Kidney epithelial cell (primary cell): ENCODE measurements at regions not wholly inside any gene's neighbourhood (a gene's known extent, or its start where the extent isn't known, plus 50 kb on each side); places are given as distances from the start of the nearest gene placed in this dataset.

Source experiments
- DNase-seq: peaks from one replicate; pipeline ENCODE4 v3.0.0-alpha.2; 2010; ENCODE audit warnings: low read depth
- H3K27me3 ChIP-seq: 2 replicates; pipeline ENCODE4 v1.6.0; 2011; ENCODE audit warnings: low read length; ENCODE audit not compliant: control insufficient read depth, insufficient read depth
- H3K36me3 ChIP-seq: 2 replicates; pipeline ENCODE4 v1.5.1; 2011; ENCODE audit warnings: low read length; ENCODE audit not compliant: control insufficient read depth, insufficient read depth
- H3K4me3 ChIP-seq: 2 replicates; pipeline ENCODE4 v1.5.1; 2011; ENCODE audit warnings: low read depth, mild to moderate bottlenecking, control low read depth, low read length
- TF ChIP-seq, protein P1 (sequence below): IDR thresholded peaks from 2 replicates; pipeline ENCODE4 v1.5.1; 2011; ENCODE audit warnings: mild to moderate bottlenecking, moderate library complexity, low read length, control low read depth, inconsistent platforms; ENCODE audit not compliant: insufficient read depth, poor library complexity, severe bottlenecking

GRCh38 chr11:134626032-134626431, 214.0 kb upstream of the B3GAT1 start:
- no peak for DNase-seq
- Histone ChIP-seq H3K4me3 (no peak overlapping the region), H3K27me3 (no peaks in the 10 kb centered on the region), H3K36me3 (no peaks in the 10 kb centered on the region)
- TF ChIP-seq, protein P1, sequence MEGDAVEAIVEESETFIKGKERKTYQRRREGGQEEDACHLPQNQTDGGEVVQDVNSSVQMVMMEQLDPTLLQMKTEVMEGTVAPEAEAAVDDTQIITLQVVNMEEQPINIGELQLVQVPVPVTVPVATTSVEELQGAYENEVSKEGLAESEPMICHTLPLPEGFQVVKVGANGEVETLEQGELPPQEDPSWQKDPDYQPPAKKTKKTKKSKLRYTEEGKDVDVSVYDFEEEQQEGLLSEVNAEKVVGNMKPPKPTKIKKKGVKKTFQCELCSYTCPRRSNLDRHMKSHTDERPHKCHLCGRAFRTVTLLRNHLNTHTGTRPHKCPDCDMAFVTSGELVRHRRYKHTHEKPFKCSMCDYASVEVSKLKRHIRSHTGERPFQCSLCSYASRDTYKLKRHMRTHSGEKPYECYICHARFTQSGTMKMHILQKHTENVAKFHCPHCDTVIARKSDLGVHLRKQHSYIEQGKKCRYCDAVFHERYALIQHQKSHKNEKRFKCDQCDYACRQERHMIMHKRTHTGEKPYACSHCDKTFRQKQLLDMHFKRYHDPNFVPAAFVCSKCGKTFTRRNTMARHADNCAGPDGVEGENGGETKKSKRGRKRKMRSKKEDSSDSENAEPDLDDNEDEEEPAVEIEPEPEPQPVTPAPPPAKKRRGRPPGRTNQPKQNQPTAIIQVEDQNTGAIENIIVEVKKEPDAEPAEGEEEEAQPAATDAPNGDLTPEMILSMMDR = no peak

DNA sequence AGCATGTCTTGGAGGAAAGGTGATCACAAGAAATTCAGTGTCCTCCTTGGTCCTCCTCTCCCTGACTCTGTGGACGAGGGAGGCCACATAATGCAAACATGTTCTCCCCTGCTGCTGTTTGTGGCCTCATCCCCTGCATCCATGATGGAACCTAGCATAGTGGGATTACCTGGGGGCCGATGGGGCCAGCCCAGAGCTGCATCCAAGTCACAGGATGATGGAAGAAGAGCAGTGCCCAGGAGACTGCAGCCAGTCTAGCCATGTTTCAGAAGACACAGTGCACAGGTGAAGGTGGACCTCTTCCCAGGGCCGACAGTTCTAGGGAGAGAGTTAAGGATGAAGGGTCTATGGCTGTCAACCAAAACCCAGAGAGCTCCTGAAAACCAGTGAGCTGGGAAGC, 213.6 kb upstream of the B3GAT1 start:
- Histone ChIP-seq H3K4me3 (no peak overlapping the region), H3K36me3 (no peaks in the 10 kb centered on the region), H3K27me3 (no peaks in the 10 kb centered on the region)
- TF ChIP-seq, protein P1 = no peak
- DNase-seq = no peak

DNA sequence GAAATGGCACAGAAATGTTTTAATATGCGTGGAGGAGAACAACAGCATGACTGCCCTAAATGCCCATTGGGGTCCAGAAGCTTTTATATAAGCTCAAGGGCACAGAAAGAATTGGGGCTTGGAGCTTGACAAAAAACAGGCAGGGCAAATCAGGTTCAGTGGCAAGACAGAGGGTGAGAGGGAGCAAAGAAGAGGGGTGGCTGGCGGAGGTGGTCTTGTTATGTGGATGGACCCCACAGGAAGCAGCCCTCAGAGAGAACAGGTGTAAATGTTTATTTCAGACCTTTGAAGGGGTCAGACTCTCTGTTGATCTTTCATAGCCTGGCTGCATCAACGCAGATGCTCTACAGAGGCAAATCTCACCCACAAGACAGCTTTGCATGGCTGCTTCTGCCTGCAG, 213.1 kb upstream of the B3GAT1 start:
- no peak for DNase-seq
- Histone ChIP-seq H3K27me3 (no peaks in the 10 kb centered on the region), H3K4me3 (no peak overlapping the region), H3K36me3 (no peaks in the 10 kb centered on the region)
- TF ChIP-seq, protein P1 = no peak

DNA sequence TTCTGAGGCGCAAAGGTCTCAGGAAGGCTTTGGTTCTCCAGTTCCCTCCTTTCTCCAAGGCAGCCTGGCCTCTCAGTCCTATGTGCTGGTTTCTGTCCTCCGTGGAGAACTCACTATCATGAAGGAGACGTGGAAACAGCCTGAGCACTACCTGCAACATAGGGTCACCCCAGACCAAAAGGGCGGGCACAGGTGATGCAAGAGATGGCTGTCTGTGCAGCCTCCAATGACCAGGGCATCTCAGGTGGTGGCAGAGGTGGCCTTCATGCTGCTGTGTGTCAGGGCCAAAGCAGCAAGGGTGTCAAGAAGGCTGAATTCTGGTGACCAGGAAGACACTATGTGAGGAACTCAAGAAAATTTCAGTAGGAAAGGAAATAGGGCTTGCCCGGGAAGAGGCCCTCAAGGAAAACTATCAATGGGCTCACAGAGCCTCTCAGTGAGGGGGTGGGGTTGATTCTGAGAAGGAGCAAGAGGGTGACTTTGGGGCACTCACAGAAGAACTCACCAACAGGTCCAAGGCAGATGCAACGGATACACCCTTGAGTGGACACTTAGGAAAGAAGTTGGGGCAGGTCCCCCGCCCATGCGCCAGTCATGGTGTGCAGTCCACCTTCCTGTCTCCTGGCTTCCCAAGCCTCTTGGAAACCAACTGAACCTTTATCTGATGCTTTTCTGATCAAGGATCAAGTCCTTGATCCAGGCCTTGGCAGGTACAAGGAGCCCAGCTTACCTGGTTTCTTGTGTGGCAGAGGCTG, 212.3 kb upstream of the B3GAT1 start:
- Histone ChIP-seq H3K4me3 (no peak overlapping the region), H3K27me3 (no peaks in the 10 kb centered on the region), H3K36me3 (no peaks in the 10 kb centered on the region)
- no peak for DNase-seq
- TF ChIP-seq, protein P1 = no peak

GRCh38 chr11:134623711-134624110, 211.7 kb upstream of the B3GAT1 start:
- no peak overlapping the region for H3K4me3 ChIP-seq
- TF ChIP-seq, protein P1 = no peak
- DNase-seq = no peak
- no peaks in the 10 kb centered on the region for H3K36me3 ChIP-seq
- H3K27me3 ChIP-seq = no peaks in the 10 kb centered on the region

DNA sequence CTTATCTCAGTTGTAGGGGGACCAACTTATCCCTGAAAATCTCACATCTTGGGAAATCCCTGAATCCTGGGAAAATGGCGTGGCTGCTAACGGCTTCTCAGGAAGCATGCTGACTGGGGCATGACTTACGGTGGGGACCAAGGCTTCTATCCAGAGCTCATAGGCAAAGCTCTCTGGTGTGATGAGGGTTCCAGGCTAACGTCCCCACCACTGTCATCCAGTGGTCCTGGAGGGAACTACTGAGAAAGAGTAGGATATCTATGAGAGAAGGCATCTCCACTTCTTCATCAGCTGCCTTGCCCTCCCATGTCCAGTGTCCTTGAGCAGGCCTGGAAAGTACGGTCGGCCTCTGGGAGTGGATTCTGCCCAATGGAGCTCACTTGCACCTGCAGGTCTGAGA, 210.4 kb upstream of the B3GAT1 start:
- TF ChIP-seq, protein P1 = no peak
- no peaks in the 10 kb centered on the region for H3K27me3 ChIP-seq
- H3K4me3 ChIP-seq = no peak overlapping the region
- H3K36me3 ChIP-seq = no peaks in the 10 kb centered on the region
- DNase-seq = no peak
